Peyer's patch (tissue), 4 donors: ENCODE measurements at regions not wholly inside any gene's neighbourhood (a gene's known extent, or its start where the extent isn't known, plus 50 kb on each side); places are given as distances from the start of the nearest gene placed in this dataset.
A peak's percentile ranks its signal among the peaks of the same experiment; 100 is the strongest.

Experiments used
- DNase-seq, 3 donors: peaks; one replicate each; pipeline ENCODE4 v3.0.0-alpha.2; 2017 to 2019
- H3K27ac ChIP-seq, 4 donors: fragments of 200-600 bp; sonication (generic); one replicate each; pipeline ENCODE4 v1.5.1; 2016 to 2019
- H3K27me3 ChIP-seq, 2 donors: fragments of 200-600 bp; sonication (generic); one replicate each; pipeline ENCODE4 v1.5.1; 2019
- H3K36me3 ChIP-seq, 3 donors: fragments of 200-600 bp; sonication (generic); one replicate each; pipeline ENCODE4 v1.5.1; 2016 to 2019
- H3K4me1 ChIP-seq, 4 donors: fragments of 200-600 bp; sonication (generic); one replicate each; pipeline ENCODE4 v1.5.1; 2016 to 2019
- H3K4me3 ChIP-seq, 4 donors: fragments of 200-600 bp; sonication (generic); 1 replicate in 3 of 4; 2 replicates in 1 of 4; pipeline ENCODE4 v1.5.1; 2016 to 2019; ENCODE audit warnings: mild to moderate bottlenecking in 1 of 4
- H3K9me3 ChIP-seq, 4 donors: fragments of 200-600 bp; sonication (generic); one replicate each; pipeline ENCODE4 v1.5.1; 2016 to 2019; ENCODE audit warnings: mild to moderate bottlenecking in 1 of 4
- POLR2A ChIP-seq, 2 donors: fragments of 450-650 bp; IDR thresholded peaks; one replicate each; pipeline ENCODE4 v1.5.1; 2017; ENCODE audit warnings: antibody characterized with exemption in 2 of 2, mild to moderate bottlenecking in 2 of 2, moderate library complexity in 2 of 2
- TF ChIP-seq, protein P1 (sequence below), 6 experiments: fragments of 450-650 bp in 4 of 6; fragments of 200-600 bp in 2 of 6; sonication (generic) in 1 of 6; IDR thresholded peaks; one replicate each; pipeline ENCODE4 v1.5.1; 2017 to 2019; ENCODE audit warnings: antibody characterized with exemption in 6 of 6, mild to moderate bottlenecking in 3 of 6, moderate library complexity in 1 of 6

DNA sequence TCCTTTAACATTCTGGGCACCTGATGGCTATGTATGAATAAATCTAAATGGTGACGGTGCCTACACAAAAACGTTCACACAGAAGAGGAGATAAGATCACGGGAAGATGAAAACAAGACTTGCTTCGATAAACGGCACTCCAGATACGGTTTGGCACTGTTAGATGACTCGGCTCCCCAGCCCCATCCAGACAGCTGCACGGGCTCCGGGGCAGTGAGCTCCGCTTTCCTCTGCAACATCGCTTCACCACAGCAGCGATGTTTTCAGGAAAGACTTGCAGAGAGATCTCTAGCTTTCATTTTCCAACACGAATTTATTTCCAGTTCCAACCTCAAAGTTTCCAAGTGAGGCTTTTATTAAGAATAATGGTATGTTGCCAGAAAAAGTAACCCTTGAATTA lies 132.1 kb downstream of the KLF6 start:
- TF ChIP-seq POLR2A (IDR thresholded peaks at IDR 0.05) = no peak
- TF ChIP-seq, protein P1, sequence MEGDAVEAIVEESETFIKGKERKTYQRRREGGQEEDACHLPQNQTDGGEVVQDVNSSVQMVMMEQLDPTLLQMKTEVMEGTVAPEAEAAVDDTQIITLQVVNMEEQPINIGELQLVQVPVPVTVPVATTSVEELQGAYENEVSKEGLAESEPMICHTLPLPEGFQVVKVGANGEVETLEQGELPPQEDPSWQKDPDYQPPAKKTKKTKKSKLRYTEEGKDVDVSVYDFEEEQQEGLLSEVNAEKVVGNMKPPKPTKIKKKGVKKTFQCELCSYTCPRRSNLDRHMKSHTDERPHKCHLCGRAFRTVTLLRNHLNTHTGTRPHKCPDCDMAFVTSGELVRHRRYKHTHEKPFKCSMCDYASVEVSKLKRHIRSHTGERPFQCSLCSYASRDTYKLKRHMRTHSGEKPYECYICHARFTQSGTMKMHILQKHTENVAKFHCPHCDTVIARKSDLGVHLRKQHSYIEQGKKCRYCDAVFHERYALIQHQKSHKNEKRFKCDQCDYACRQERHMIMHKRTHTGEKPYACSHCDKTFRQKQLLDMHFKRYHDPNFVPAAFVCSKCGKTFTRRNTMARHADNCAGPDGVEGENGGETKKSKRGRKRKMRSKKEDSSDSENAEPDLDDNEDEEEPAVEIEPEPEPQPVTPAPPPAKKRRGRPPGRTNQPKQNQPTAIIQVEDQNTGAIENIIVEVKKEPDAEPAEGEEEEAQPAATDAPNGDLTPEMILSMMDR (IDR thresholded peaks at IDR 0.05) = no peak
- DNase-seq = no peak
- H3K4me1 ChIP-seq = no peaks in the 10 kb centered on the region
- no peak overlapping the region for H3K27ac ChIP-seq
- H3K9me3 ChIP-seq = no peaks in the 10 kb centered on the region
- peak overlapping the region in 1 of 4 donors; percentile 15 for H3K4me3 ChIP-seq
- no peaks in the 10 kb centered on the region for H3K36me3 ChIP-seq
- no peaks in the 10 kb centered on the region for H3K27me3 ChIP-seq

DNA sequence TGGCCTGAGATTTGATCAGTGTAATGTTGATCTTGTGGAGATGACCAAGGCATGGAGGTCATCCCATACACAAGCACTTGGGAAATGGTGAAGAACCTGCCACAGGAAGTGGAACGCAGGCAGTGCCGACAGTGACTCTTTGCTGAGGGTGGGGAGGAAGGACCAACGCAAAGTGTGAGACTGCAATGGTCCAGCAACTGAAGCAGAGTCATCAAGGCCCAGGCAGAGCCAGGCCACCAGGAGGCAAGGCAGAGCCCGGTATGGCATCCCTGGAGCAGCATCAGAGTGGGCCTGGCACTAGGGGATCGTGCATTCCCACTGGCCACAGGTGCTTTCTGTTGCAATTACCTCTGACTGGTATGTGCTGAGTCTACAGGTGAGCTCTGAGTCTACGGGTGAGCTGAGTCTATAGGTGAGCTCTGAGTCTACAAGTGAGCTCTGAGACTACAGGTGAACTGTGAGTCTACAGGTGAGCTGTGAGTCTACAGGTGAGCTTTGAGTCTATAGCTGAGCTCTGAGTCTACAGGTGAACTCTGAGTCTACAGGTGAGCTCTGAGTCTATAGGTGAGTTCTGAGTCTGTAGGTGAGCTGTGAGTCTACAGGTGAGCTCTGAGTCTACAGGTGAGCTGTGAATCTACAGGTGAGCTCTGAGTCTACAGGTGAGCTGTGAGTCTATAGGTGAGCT lies 132.9 kb downstream of the KLF6 start:
- no peak overlapping the region for H3K27ac ChIP-seq
- no peaks in the 10 kb centered on the region for H3K36me3 ChIP-seq
- TF ChIP-seq POLR2A (IDR thresholded peaks at IDR 0.05) = no peak
- TF ChIP-seq, protein P1 (IDR thresholded peaks at IDR 0.05) = no peak
- H3K9me3 ChIP-seq = no peaks in the 10 kb centered on the region
- H3K4me1 ChIP-seq = no peaks in the 10 kb centered on the region
- H3K27me3 ChIP-seq = no peaks in the 10 kb centered on the region
- no peak overlapping the region for H3K4me3 ChIP-seq
- no peak for DNase-seq

DNA sequence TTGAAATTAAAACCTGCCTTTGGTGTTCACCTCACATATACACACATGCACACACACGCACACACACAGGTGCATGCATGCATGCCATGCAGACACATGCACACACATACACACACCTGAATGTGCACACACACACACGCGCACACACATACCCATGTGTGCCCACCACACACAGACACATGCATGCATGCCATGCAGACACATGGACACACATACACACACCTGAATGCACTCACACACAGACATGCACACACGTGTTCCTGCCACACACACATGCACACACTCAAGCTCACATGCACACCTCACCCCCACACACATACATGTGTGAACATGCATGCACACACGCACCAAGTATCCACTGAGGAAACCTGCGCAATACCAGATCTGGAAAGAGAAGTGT lies 136.4 kb downstream of the KLF6 start:
- H3K4me3 ChIP-seq = no peak overlapping the region
- no peak for DNase-seq
- H3K9me3 ChIP-seq = no peaks in the 10 kb centered on the region
- TF ChIP-seq, protein P1 (IDR thresholded peaks at IDR 0.05) = no peak
- TF ChIP-seq POLR2A (IDR thresholded peaks at IDR 0.05) = no peak
- no peak overlapping the region for H3K27ac ChIP-seq
- H3K4me1 ChIP-seq = no peaks in the 10 kb centered on the region
- no peaks in the 10 kb centered on the region for H3K36me3 ChIP-seq
- H3K27me3 ChIP-seq = no peaks in the 10 kb centered on the region

DNA sequence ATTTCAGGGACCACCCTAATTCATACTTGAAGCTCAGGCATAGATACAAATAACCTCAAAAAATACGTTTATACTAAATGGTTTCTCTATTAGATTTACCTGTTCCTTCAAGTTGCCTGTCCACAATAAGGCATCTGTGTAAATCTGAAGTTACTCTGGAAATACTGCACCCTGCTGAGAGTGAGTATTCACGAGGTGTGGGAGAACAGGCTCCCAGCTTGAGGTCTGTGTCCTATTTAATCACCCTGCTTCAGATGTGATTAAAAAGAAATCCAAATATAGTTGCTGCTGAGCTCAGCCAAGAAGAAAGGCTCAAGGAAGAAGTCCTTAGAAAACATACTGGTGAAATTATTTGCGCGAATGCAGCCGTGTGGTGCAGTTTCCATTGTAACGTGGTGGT lies 136.8 kb downstream of the KLF6 start:
- TF ChIP-seq, protein P1 (IDR thresholded peaks at IDR 0.05) = no peak
- TF ChIP-seq POLR2A (IDR thresholded peaks at IDR 0.05) = no peak
- Histone ChIP-seq H3K36me3 (no peaks in the 10 kb centered on the region), H3K4me3 (no peak overlapping the region), H3K4me1 (no peaks in the 10 kb centered on the region), H3K9me3 (no peaks in the 10 kb centered on the region), H3K27me3 (no peaks in the 10 kb centered on the region), H3K27ac (no peak overlapping the region)
- DNase-seq = no peak

DNA sequence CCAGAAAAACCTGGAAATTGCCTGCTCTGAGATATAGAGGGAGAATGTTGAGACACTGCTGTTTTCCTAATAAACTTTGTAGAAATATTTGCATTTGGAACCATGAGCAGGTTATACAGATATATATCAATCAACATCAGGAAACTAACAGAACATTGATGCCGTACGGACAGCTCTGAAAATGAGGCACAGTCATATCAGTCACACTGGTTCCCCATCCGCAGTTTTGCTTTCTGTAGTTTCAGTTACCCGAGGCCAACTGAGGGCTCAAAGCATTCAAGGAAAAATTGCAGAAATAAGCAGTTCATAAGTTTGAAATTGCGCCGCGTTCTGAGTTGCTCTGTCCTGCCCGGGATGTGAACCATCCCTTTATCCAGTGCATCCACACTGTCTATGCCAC lies 137.9 kb downstream of the KLF6 start:
- Histone ChIP-seq H3K27ac (no peak overlapping the region), H3K9me3 (no peaks in the 10 kb centered on the region), H3K4me3 (no peak overlapping the region), H3K4me1 (no peaks in the 10 kb centered on the region), H3K36me3 (no peaks in the 10 kb centered on the region), H3K27me3 (no peaks in the 10 kb centered on the region)
- TF ChIP-seq, protein P1 (IDR thresholded peaks at IDR 0.05) = no peak
- no peak for TF ChIP-seq POLR2A (IDR thresholded peaks at IDR 0.05)
- DNase-seq = no peak

DNA sequence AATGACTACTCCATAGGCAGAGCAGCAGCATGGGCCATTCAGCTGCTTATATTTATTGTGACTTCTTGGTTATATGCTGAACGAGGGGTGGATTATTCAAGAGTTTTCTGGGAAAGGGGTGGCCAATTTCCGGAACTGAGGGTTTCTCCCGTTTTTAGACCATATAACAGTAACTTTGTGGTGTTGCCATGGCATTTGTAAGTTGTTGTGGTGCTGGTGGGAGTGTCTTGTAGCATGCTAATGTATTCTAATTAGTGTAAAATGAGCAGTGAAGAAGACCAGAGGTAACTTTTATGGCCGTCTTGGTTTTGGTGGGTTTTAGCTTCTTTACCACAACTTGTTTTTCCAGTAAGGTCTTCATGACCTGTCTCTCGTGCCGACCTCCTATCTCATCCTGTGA lies 139.6 kb downstream of the KLF6 start:
- Histone ChIP-seq H3K27ac (no peak overlapping the region), H3K36me3 (no peaks in the 10 kb centered on the region), H3K9me3 (no peaks in the 10 kb centered on the region), H3K27me3 (no peaks in the 10 kb centered on the region), H3K4me1 (no peaks in the 10 kb centered on the region), H3K4me3 (no peak overlapping the region)
- TF ChIP-seq, protein P1 (IDR thresholded peaks at IDR 0.05) = no peak
- no peak for TF ChIP-seq POLR2A (IDR thresholded peaks at IDR 0.05)
- no peak for DNase-seq
